Fibroblast of lung (primary cell): ENCODE measurements at regions not wholly inside any gene's neighbourhood (a gene's known extent, or its start where the extent isn't known, plus 50 kb on each side); places are given as distances from the start of the nearest gene placed in this dataset.
A peak's percentile ranks its signal among the peaks of the same experiment; 100 is the strongest.

Source experiments
- DNase-seq, 2 donors: peaks; one replicate each; pipeline versions ENCODE4 v3.0.0 to v3.0.0-alpha.2; 2010; ENCODE audit warnings: low read depth in 2 of 2
- H2AFZ ChIP-seq: 2 replicates; pipeline ENCODE4 v1.5.1; 2012; ENCODE audit warnings: low read length, control low read depth, inconsistent platforms
- H3K27ac ChIP-seq: 2 replicates; pipeline ENCODE4 v1.5.1; 2011; ENCODE audit warnings: low read length, control low read depth; ENCODE audit not compliant: insufficient read depth
- H3K27me3 ChIP-seq: 2 replicates; pipeline ENCODE4 v1.5.1; 2011; ENCODE audit warnings: mild to moderate bottlenecking, low read length; ENCODE audit not compliant: control insufficient read depth, insufficient read depth
- H3K36me3 ChIP-seq: 2 replicates; pipeline ENCODE4 v1.5.1; 2011; ENCODE audit warnings: low read length; ENCODE audit not compliant: control insufficient read depth, insufficient read depth
- H3K4me1 ChIP-seq: 2 replicates; pipeline ENCODE4 v1.5.1; 2011; ENCODE audit warnings: low read length; ENCODE audit not compliant: control insufficient read depth, insufficient read depth; ENCODE audit errors: extremely low read depth
- H3K4me2 ChIP-seq: 2 replicates; pipeline ENCODE4 v1.5.1; 2011; ENCODE audit warnings: low read length, control low read depth; ENCODE audit not compliant: insufficient read depth; ENCODE audit errors: extremely low read depth
- H3K4me3 ChIP-seq, 4 experiments: fragments of 200-600 bp in 1 of 4; sonication (generic) in 1 of 4; replicated peaks in 1 of 4; 2 replicates each; pipeline ENCODE4 v1.5.1; 2011 to 2016; ENCODE audit warnings: low read length in 4 of 4, low read depth in 3 of 4, mild to moderate bottlenecking in 3 of 4, control low read depth in 2 of 4, inconsistent platforms in 1 of 4, mixed read lengths in 1 of 4; ENCODE audit not compliant: insufficient read depth in 1 of 4; ENCODE audit errors: control extremely low read depth in 1 of 4
- H3K79me2 ChIP-seq: 2 replicates; pipeline ENCODE4 v1.5.1; 2012; ENCODE audit warnings: mild to moderate bottlenecking, low read length, inconsistent platforms; ENCODE audit not compliant: control insufficient read depth, insufficient read depth
- H3K9ac ChIP-seq: 2 replicates; pipeline ENCODE4 v1.5.1; 2011; ENCODE audit warnings: mild to moderate bottlenecking, low read length, control low read depth; ENCODE audit not compliant: insufficient read depth
- H3K9me3 ChIP-seq: 2 replicates; pipeline ENCODE4 v1.5.1; 2012; ENCODE audit warnings: low read depth, low read length; ENCODE audit not compliant: control insufficient read depth, insufficient read depth
- H4K20me1 ChIP-seq: 2 replicates; pipeline ENCODE4 v1.5.1; 2011; ENCODE audit warnings: low read length; ENCODE audit not compliant: control insufficient read depth, insufficient read depth; ENCODE audit errors: extremely low read depth
- CTCF ChIP-seq, 2 donors: IDR thresholded peaks in 1 of 2; conservative IDR thresholded peaks in 1 of 2; 1 replicate in 1 of 2; 2 replicates in 1 of 2; pipeline ENCODE4 v1.5.1; 2011 to 2012; ENCODE audit warnings: low read length in 2 of 2, control low read depth in 1 of 2, inconsistent platforms in 1 of 2, low read depth in 1 of 2, mild to moderate bottlenecking in 1 of 2
- EZH2 ChIP-seq: IDR thresholded peaks from 2 replicates; pipeline ENCODE4 v1.5.1; 2012; ENCODE audit warnings: low read length, control low read depth, mild to moderate bottlenecking; ENCODE audit errors: missing control alignments

GRCh38 chr7:115145512-115145911 is 223.6 kb downstream of the MDFIC start:
- H4K20me1 ChIP-seq, result no peaks in the 10 kb centered on the region
- no peak overlapping the region for H2AFZ ChIP-seq
- H3K9ac ChIP-seq, result no peak overlapping the region
- no peak overlapping the region for H3K4me3 ChIP-seq
- no peaks in the 10 kb centered on the region for H3K9me3 ChIP-seq
- no peaks in the 10 kb centered on the region for H3K36me3 ChIP-seq
- TF ChIP-seq EZH2, result no peak
- TF ChIP-seq CTCF (conservative IDR thresholded peaks at IDR 0.05 in 1 of 2, IDR thresholded peaks at IDR 0.05 in 1 of 2; ENCODE audit: low read depth in 1 of 2, low read length in 2 of 2), result no peak
- H3K4me2 ChIP-seq, result no peak overlapping the region
- H3K79me2 ChIP-seq, result no peaks in the 10 kb centered on the region
- DNase-seq, result peak; percentile 13 to 79
- no peaks in the 10 kb centered on the region for H3K27me3 ChIP-seq
- no peak overlapping the region for H3K27ac ChIP-seq
- no peaks in the 10 kb centered on the region for H3K4me1 ChIP-seq

GRCh38 chr7:115137816-115138215 is 215.9 kb downstream of the MDFIC start:
- H3K27me3 ChIP-seq, result no peaks in the 10 kb centered on the region

GRCh38 chr7:115136796-115137443 is 215.0 kb downstream of the MDFIC start:
- no peaks in the 10 kb centered on the region for H4K20me1 ChIP-seq
- no peaks in the 10 kb centered on the region for H3K4me1 ChIP-seq
- DNase-seq, result no peak
- no peak overlapping the region for H3K4me2 ChIP-seq
- TF ChIP-seq CTCF (conservative IDR thresholded peaks at IDR 0.05 in 1 of 2, IDR thresholded peaks at IDR 0.05 in 1 of 2; ENCODE audit: low read depth in 1 of 2, low read length in 2 of 2), result no peak
- TF ChIP-seq EZH2, result no peak
- no peak overlapping the region for H3K27ac ChIP-seq
- H3K4me3 ChIP-seq, result no peak overlapping the region
- H3K79me2 ChIP-seq, result no peaks in the 10 kb centered on the region
- no peaks in the 10 kb centered on the region for H3K27me3 ChIP-seq
- no peak overlapping the region for H3K9ac ChIP-seq
- no peaks in the 10 kb centered on the region for H3K36me3 ChIP-seq
- H3K9me3 ChIP-seq, result no peaks in the 10 kb centered on the region
- no peak overlapping the region for H2AFZ ChIP-seq

More at GRCh38 chr7:115137816-115138215, 215.9 kb downstream of the MDFIC start:
- no peaks in the 10 kb centered on the region for H3K4me1 ChIP-seq
- H3K4me2 ChIP-seq, result no peak overlapping the region
- H3K9me3 ChIP-seq, result no peaks in the 10 kb centered on the region
- no peak for TF ChIP-seq CTCF (conservative IDR thresholded peaks at IDR 0.05 in 1 of 2, IDR thresholded peaks at IDR 0.05 in 1 of 2; ENCODE audit: low read depth in 1 of 2, low read length in 2 of 2)
- no peak for TF ChIP-seq EZH2
- no peaks in the 10 kb centered on the region for H3K79me2 ChIP-seq
- DNase-seq, result no peak
- H2AFZ ChIP-seq, result no peak overlapping the region
- no peak overlapping the region for H3K4me3 ChIP-seq
- H3K27ac ChIP-seq, result no peak overlapping the region
- no peaks in the 10 kb centered on the region for H3K36me3 ChIP-seq
- H4K20me1 ChIP-seq, result no peaks in the 10 kb centered on the region
- no peak overlapping the region for H3K9ac ChIP-seq
